ENCODE measurements at regions not wholly inside any gene's neighbourhood (a gene's known extent, or its start where the extent isn't known, plus 50 kb on each side); places are given as distances from the start of the nearest gene placed in this dataset.

GRCh38 chr1:232259333-232259732 lies 370.6 kb downstream of the SIPA1L2 start:
- TF ChIP-seq, protein P1, sequence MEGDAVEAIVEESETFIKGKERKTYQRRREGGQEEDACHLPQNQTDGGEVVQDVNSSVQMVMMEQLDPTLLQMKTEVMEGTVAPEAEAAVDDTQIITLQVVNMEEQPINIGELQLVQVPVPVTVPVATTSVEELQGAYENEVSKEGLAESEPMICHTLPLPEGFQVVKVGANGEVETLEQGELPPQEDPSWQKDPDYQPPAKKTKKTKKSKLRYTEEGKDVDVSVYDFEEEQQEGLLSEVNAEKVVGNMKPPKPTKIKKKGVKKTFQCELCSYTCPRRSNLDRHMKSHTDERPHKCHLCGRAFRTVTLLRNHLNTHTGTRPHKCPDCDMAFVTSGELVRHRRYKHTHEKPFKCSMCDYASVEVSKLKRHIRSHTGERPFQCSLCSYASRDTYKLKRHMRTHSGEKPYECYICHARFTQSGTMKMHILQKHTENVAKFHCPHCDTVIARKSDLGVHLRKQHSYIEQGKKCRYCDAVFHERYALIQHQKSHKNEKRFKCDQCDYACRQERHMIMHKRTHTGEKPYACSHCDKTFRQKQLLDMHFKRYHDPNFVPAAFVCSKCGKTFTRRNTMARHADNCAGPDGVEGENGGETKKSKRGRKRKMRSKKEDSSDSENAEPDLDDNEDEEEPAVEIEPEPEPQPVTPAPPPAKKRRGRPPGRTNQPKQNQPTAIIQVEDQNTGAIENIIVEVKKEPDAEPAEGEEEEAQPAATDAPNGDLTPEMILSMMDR (IDR thresholded peaks at IDR 0.05): no peak
- TF ChIP-seq ZFX (IDR thresholded peaks at IDR 0.05; ENCODE audit: borderline replicate concordance): no peak

All from 22Rv1 (cell line).